Vagina (tissue), 2 donors: ENCODE measurements at regions not wholly inside any gene's neighbourhood (a gene's known extent, or its start where the extent isn't known, plus 50 kb on each side); places are given as distances from the start of the nearest gene placed in this dataset.

Experiments
- POLR2A ChIP-seq, 2 donors: fragments of 450-650 bp; IDR thresholded peaks; one replicate each; pipeline ENCODE4 v1.6.1; 2017; ENCODE audit warnings: antibody characterized with exemption in 2 of 2, mild to moderate bottlenecking in 2 of 2, moderate library complexity in 2 of 2
- TF ChIP-seq, protein P1 (sequence below), 3 experiments: fragments of 450-650 bp in 2 of 3; fragments of 200-600 bp in 1 of 3; sonication (generic) in 1 of 3; IDR thresholded peaks; one replicate each; pipeline ENCODE4 v1.5.1; 2017 to 2019; ENCODE audit warnings: antibody characterized with exemption in 3 of 3, mild to moderate bottlenecking in 2 of 3, moderate library complexity in 2 of 3

DNA sequence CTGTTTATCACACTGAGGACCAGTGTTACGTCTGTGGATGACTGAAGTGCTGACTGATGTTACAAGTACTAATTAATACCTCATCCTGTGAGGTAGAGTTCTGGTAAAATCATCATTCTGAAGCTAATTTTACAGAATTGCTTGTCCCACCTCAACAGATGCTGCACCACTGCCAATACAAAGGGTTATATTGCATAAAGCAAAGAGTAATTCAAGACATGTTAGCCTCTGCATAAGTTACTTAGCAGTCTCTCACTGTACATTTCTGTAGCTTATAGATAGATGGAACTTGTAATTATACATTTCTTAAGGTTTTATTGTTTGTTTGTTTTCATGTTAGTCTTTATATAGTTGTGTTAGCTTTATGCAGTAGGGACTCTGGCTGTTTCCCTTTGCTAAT is 513.6 kb downstream of the ANXA1 start:
- TF ChIP-seq, protein P1, sequence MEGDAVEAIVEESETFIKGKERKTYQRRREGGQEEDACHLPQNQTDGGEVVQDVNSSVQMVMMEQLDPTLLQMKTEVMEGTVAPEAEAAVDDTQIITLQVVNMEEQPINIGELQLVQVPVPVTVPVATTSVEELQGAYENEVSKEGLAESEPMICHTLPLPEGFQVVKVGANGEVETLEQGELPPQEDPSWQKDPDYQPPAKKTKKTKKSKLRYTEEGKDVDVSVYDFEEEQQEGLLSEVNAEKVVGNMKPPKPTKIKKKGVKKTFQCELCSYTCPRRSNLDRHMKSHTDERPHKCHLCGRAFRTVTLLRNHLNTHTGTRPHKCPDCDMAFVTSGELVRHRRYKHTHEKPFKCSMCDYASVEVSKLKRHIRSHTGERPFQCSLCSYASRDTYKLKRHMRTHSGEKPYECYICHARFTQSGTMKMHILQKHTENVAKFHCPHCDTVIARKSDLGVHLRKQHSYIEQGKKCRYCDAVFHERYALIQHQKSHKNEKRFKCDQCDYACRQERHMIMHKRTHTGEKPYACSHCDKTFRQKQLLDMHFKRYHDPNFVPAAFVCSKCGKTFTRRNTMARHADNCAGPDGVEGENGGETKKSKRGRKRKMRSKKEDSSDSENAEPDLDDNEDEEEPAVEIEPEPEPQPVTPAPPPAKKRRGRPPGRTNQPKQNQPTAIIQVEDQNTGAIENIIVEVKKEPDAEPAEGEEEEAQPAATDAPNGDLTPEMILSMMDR (IDR thresholded peaks at IDR 0.05), result no peak
- no peak for TF ChIP-seq POLR2A (IDR thresholded peaks at IDR 0.05)
